Stimulated activated CD4-positive, alpha-beta T cell treated with anti-CD3 and anti-CD28 coated beads, Interleukin-12 subunit alpha, Interleukin-12 subunit beta, amount 100 ng/mL, for 48 hours (primary cell): ENCODE measurements at regions not wholly inside any gene's neighbourhood (a gene's known extent, or its start where the extent isn't known, plus 50 kb on each side); places are given as distances from the start of the nearest gene placed in this dataset.
"Not testable (repeated sequence)": the region's sequence is repeated elsewhere in the genome, so short reads cannot be mapped to it uniquely, and the experiment has no call there.

ENCODE experiments used
- DNase-seq, 3 donors: peaks; one replicate each; pipeline ENCODE4 v3.0.0-alpha.2; 2020; ENCODE audit warnings: low read depth in 2 of 3, low spot score in 1 of 3

- peak; percentile 33 to 65 (median 63) for DNase-seq
These were observed 69.4 kb upstream of the EVL start for GRCh38 chr14:99995700-99996356.

GRCh38 chr14:99996951-99997571 lies 68.2 kb upstream of the EVL start:
- no peak for DNase-seq

- DNase-seq = not testable (repeated sequence)
These were observed 64.8 kb upstream of the EVL start for GRCh38 chr14:100000398-100000797.

- DNase-seq = no peak
These were observed 60.8 kb upstream of the EVL start for GRCh38 chr14:100004392-100004791.

- no peak for DNase-seq
These were observed 58.0 kb upstream of the EVL start for GRCh38 chr14:100007254-100007653.

- DNase-seq = not testable (repeated sequence)
These were observed 55.4 kb upstream of the EVL start for GRCh38 chr14:100009802-100010201.

GRCh38 chr14:100010679-100011078 lies 54.5 kb upstream of the EVL start:
- DNase-seq = no peak

GRCh38 chr14:100011628-100012325 lies 53.4 kb upstream of the EVL start:
- DNase-seq = no peak

- no peak for DNase-seq
These were observed 52.5 kb upstream of the EVL start for GRCh38 chr14:100012478-100013327.

- DNase-seq = no peak
These were observed 50.0 kb upstream of the EVL start for GRCh38 chr14:100015251-100015655.
